SK-N-SH treated with all-trans-retinoic acid at 6 μM for 48 hours (cell line): ENCODE measurements at regions not wholly inside any gene's neighbourhood (a gene's known extent, or its start where the extent isn't known, plus 50 kb on each side); places are given as distances from the start of the nearest gene placed in this dataset.

Experiments
- ATAC-seq: fragments of 200-7000 bp; cut with Tn5 transposase; 3 replicates; pipeline ENCODE4 v1.9.1; 2020; ENCODE audit warnings: mild to moderate bottlenecking, moderate library complexity
- ARNTL ChIP-seq: fragments of 450-650 bp; formaldehyde crosslinking; IDR thresholded peaks from 2 replicates; pipeline ENCODE4 v1.5.0; 2020; ENCODE audit warnings: low read depth, mild to moderate bottlenecking, moderate library complexity, borderline replicate concordance
- BACH2 ChIP-seq: fragments of 250-450 bp; sonication (Bioruptor Pico); IDR thresholded peaks from 2 replicates; pipeline ENCODE4 v1.9.0; 2021; ENCODE audit warnings: mild to moderate bottlenecking, borderline replicate concordance
- CREB5 ChIP-seq: fragments of 250-450 bp; sonication (Bioruptor Pico); IDR thresholded peaks from 2 replicates; pipeline ENCODE4 v1.5.1; 2020; ENCODE audit warnings: low read depth, mild to moderate bottlenecking, moderate library complexity
- CSDC2 ChIP-seq: fragments of 250-450 bp; sonication (Bioruptor Pico); IDR thresholded peaks from 2 replicates; pipeline ENCODE4 v1.5.0; 2020; ENCODE audit warnings: mild to moderate bottlenecking, moderate library complexity
- CSRNP3 ChIP-seq: fragments of 250-450 bp; sonication (Bioruptor Pico); IDR thresholded peaks from 2 replicates; pipeline ENCODE4 v1.5.1; 2021; ENCODE audit warnings: mild to moderate bottlenecking, moderate library complexity
- ESRRG ChIP-seq: fragments of 250-450 bp; sonication (Bioruptor Pico); IDR thresholded peaks from 2 replicates; pipeline ENCODE4 v1.6.1; 2021; ENCODE audit warnings: mild to moderate bottlenecking
- GLIS3 ChIP-seq: fragments of 250-450 bp; sonication (Bioruptor Pico); IDR thresholded peaks from 2 replicates; pipeline ENCODE4 v1.5.0; 2020; ENCODE audit warnings: mild to moderate bottlenecking, moderate library complexity
- OSR1 ChIP-seq: fragments of 250-450 bp; sonication (Bioruptor Pico); IDR thresholded peaks from 2 replicates; pipeline ENCODE4 v1.8.0; 2022; ENCODE audit warnings: moderate library complexity, mild to moderate bottlenecking, inconsistent platforms
- PATZ1 ChIP-seq: fragments of 250-450 bp; sonication (Bioruptor Pico); IDR thresholded peaks from 2 replicates; pipeline ENCODE4 v1.8.0; 2020; ENCODE audit warnings: mild to moderate bottlenecking, moderate library complexity, borderline replicate concordance
- PPARA ChIP-seq: fragments of 250-450 bp; sonication (Bioruptor Pico); IDR thresholded peaks from 2 replicates; pipeline ENCODE4 v1.5.0; 2020; ENCODE audit warnings: mild to moderate bottlenecking, borderline replicate concordance
- RARB ChIP-seq: fragments of 250-450 bp; sonication (Bioruptor Pico); IDR thresholded peaks from 2 replicates; pipeline ENCODE4 v1.8.0; 2021; ENCODE audit warnings: mild to moderate bottlenecking, moderate library complexity
- SNAI2 ChIP-seq: fragments of 250-450 bp; sonication (Bioruptor Pico); IDR thresholded peaks from 2 replicates; pipeline ENCODE4 v1.5.0; 2020; ENCODE audit warnings: mild to moderate bottlenecking, moderate library complexity
- TCF4 ChIP-seq: fragments of 250-450 bp; sonication (Bioruptor Pico); IDR thresholded peaks from 2 replicates; pipeline ENCODE4 v1.8.0; 2021; ENCODE audit warnings: mild to moderate bottlenecking, moderate library complexity, borderline replicate concordance
- ZC3H10 ChIP-seq: fragments of 250-450 bp; sonication (Bioruptor Pico); IDR thresholded peaks from 2 replicates; pipeline ENCODE4 v1.5.1; 2021; ENCODE audit warnings: mild to moderate bottlenecking, moderate library complexity
- ZFP30 ChIP-seq: fragments of 450-650 bp; formaldehyde crosslinking; IDR thresholded peaks from 2 replicates; pipeline ENCODE4 v1.5.0; 2022; ENCODE audit warnings: mild to moderate bottlenecking, moderate library complexity
- ZNF565 ChIP-seq: fragments of 450-650 bp; formaldehyde crosslinking; conservative IDR thresholded peaks from 2 replicates; pipeline ENCODE4 v1.5.0; 2020; ENCODE audit warnings: low read depth, mild to moderate bottlenecking, moderate library complexity
- ZNF70 ChIP-seq: fragments of 450-650 bp; formaldehyde crosslinking; IDR thresholded peaks from 2 replicates; pipeline ENCODE4 v1.5.0; 2020; ENCODE audit warnings: mild to moderate bottlenecking, moderate library complexity
- ZNF8 ChIP-seq: fragments of 450-650 bp; formaldehyde crosslinking; IDR thresholded peaks from 2 replicates; pipeline ENCODE4 v1.5.0; 2020; ENCODE audit warnings: mild to moderate bottlenecking, moderate library complexity
- TF ChIP-seq, protein P1 (sequence below): fragments of 250-450 bp; sonication (Bioruptor Pico); IDR thresholded peaks from 2 replicates; pipeline ENCODE4 v1.8.0; 2021; ENCODE audit warnings: low read depth, mild to moderate bottlenecking, moderate library complexity, borderline replicate concordance
- TF ChIP-seq, protein P2 (sequence below): fragments of 250-450 bp; sonication (Bioruptor Pico); IDR thresholded peaks from 2 replicates; pipeline ENCODE4 v1.5.0; 2020; ENCODE audit warnings: mild to moderate bottlenecking, moderate library complexity

- no peak for TF ChIP-seq ESRRG (CRISPR knock-in tag)
- TF ChIP-seq ZFP30: no peak
- TF ChIP-seq CREB5 (CRISPR knock-in tag): no peak
- TF ChIP-seq GLIS3: no peak
- no peak for TF ChIP-seq ARNTL (CRISPR knock-in tag)
- TF ChIP-seq, protein P1, sequence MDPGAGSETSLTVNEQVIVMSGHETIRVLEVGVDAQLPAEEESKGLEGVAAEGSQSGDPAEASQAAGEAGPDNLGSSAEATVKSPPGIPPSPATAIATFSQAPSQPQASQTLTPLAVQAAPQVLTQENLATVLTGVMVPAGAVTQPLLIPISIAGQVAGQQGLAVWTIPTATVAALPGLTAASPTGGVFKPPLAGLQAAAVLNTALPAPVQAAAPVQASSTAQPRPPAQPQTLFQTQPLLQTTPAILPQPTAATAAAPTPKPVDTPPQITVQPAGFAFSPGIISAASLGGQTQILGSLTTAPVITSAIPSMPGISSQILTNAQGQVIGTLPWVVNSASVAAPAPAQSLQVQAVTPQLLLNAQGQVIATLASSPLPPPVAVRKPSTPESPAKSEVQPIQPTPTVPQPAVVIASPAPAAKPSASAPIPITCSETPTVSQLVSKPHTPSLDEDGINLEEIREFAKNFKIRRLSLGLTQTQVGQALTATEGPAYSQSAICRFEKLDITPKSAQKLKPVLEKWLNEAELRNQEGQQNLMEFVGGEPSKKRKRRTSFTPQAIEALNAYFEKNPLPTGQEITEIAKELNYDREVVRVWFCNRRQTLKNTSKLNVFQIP (CRISPR knock-in tag): no peak
- TF ChIP-seq RARB (CRISPR knock-in tag): no peak
- no peak for TF ChIP-seq CSRNP3
- TF ChIP-seq ZNF70 (CRISPR knock-in tag): no peak
- TF ChIP-seq, protein P2, sequence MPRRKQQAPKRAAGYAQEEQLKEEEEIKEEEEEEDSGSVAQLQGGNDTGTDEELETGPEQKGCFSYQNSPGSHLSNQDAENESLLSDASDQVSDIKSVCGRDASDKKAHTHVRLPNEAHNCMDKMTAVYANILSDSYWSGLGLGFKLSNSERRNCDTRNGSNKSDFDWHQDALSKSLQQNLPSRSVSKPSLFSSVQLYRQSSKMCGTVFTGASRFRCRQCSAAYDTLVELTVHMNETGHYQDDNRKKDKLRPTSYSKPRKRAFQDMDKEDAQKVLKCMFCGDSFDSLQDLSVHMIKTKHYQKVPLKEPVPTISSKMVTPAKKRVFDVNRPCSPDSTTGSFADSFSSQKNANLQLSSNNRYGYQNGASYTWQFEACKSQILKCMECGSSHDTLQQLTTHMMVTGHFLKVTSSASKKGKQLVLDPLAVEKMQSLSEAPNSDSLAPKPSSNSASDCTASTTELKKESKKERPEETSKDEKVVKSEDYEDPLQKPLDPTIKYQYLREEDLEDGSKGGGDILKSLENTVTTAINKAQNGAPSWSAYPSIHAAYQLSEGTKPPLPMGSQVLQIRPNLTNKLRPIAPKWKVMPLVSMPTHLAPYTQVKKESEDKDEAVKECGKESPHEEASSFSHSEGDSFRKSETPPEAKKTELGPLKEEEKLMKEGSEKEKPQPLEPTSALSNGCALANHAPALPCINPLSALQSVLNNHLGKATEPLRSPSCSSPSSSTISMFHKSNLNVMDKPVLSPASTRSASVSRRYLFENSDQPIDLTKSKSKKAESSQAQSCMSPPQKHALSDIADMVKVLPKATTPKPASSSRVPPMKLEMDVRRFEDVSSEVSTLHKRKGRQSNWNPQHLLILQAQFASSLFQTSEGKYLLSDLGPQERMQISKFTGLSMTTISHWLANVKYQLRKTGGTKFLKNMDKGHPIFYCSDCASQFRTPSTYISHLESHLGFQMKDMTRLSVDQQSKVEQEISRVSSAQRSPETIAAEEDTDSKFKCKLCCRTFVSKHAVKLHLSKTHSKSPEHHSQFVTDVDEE (CRISPR knock-in tag): no peak
- no peak for TF ChIP-seq TCF4 (CRISPR knock-in tag)
- no peak for TF ChIP-seq BACH2 (CRISPR knock-in tag)
- no peak for TF ChIP-seq SNAI2 (CRISPR knock-in tag)
- TF ChIP-seq PPARA (CRISPR knock-in tag): no peak
- TF ChIP-seq ZNF8: no peak
- no peak for TF ChIP-seq ZC3H10
- TF ChIP-seq ZNF565 (CRISPR knock-in tag): no peak
- no peak for ATAC-seq
Measured at GRCh38 chr9:1140057-1140456, 89.9 kb downstream of the DMRT2 start.

- no peak for ATAC-seq
- TF ChIP-seq GLIS3: no peak
- TF ChIP-seq ZC3H10: no peak
- TF ChIP-seq ARNTL (CRISPR knock-in tag): no peak
- no peak for TF ChIP-seq RARB (CRISPR knock-in tag)
- TF ChIP-seq, protein P1 (CRISPR knock-in tag): no peak
- TF ChIP-seq, protein P2 (CRISPR knock-in tag): no peak
- no peak for TF ChIP-seq OSR1 (CRISPR knock-in tag)
- TF ChIP-seq ZNF565 (CRISPR knock-in tag): no peak
- no peak for TF ChIP-seq CREB5 (CRISPR knock-in tag)
- TF ChIP-seq PATZ1: no peak
- TF ChIP-seq CSDC2: no peak
- TF ChIP-seq BACH2 (CRISPR knock-in tag): no peak
- no peak for TF ChIP-seq ZNF70 (CRISPR knock-in tag)
Measured at GRCh38 chr9:1151691-1152090, 101.5 kb downstream of the DMRT2 start.
